ENCODE measurements at regions not wholly inside any gene's neighbourhood (a gene's known extent, or its start where the extent isn't known, plus 50 kb on each side); places are given as distances from the start of the nearest gene placed in this dataset.

- Histone ChIP-seq H3K9me3 (no peaks in the 10 kb centered on the region), H3K27ac (no peak overlapping the region), H3K4me1 (no peaks in the 10 kb centered on the region), H3K27me3 (no peaks in the 10 kb centered on the region), H3K4me3 (replicated peaks in 1 of 3) (no peak overlapping the region), H3K36me3 (no peaks in the 10 kb centered on the region)
- intact Hi-C loops (cut with DNase I) = no loop called here
- TF ChIP-seq CTCF (IDR thresholded peaks at IDR 0.05) = no peak
- no peak for TF ChIP-seq POLR2A (IDR thresholded peaks at IDR 0.05)
- 83 to 87% methylated on average over 4 of the region's 4 CpGs for WGBS, 2 donors
- no peak for DNase-seq
Observed at GRCh38 chr5:88518131-88519016, 249.7 kb upstream of the TMEM161B start.

GRCh38 chr5:88515881-88516819, 247.5 kb upstream of the TMEM161B start:
- Histone ChIP-seq H3K4me3 (replicated peaks in 1 of 3) (no peak overlapping the region), H3K4me1 (no peaks in the 10 kb centered on the region), H3K36me3 (no peaks in the 10 kb centered on the region), H3K27ac (no peak overlapping the region), H3K27me3 (no peaks in the 10 kb centered on the region), H3K9me3 (no peaks in the 10 kb centered on the region)
- TF ChIP-seq POLR2A (IDR thresholded peaks at IDR 0.05) = no peak
- no peak for TF ChIP-seq CTCF (IDR thresholded peaks at IDR 0.05)
- intact Hi-C loops (cut with DNase I) = no loop called here
- 66 to 68% methylated on average over 11 of the region's 11 CpGs for WGBS, 2 donors
- no peak for DNase-seq

GRCh38 chr5:88515068-88515467, 246.4 kb upstream of the TMEM161B start:
- DNase-seq = no peak
- Histone ChIP-seq H3K4me3 (replicated peaks in 1 of 3) (no peak overlapping the region), H3K27me3 (no peaks in the 10 kb centered on the region), H3K4me1 (no peaks in the 10 kb centered on the region), H3K36me3 (no peaks in the 10 kb centered on the region), H3K27ac (no peak overlapping the region), H3K9me3 (no peaks in the 10 kb centered on the region)
- intact Hi-C loops (cut with DNase I) = no loop called here
- TF ChIP-seq CTCF (IDR thresholded peaks at IDR 0.05) = no peak
- TF ChIP-seq POLR2A (IDR thresholded peaks at IDR 0.05) = no peak
- WGBS, 2 donors = 100% methylated on average over 1 of the region's 1 CpG

- no peaks in the 10 kb centered on the region for H3K27me3 ChIP-seq
- H3K27ac ChIP-seq = no peak overlapping the region
- no peaks in the 10 kb centered on the region for H3K36me3 ChIP-seq
- TF ChIP-seq CTCF (IDR thresholded peaks at IDR 0.05) = no peak
- no peak for TF ChIP-seq POLR2A (IDR thresholded peaks at IDR 0.05)
- H3K4me1 ChIP-seq = no peaks in the 10 kb centered on the region
- intact Hi-C loops (cut with DNase I) = no loop called here
- no peaks in the 10 kb centered on the region for H3K9me3 ChIP-seq
- no peak overlapping the region for H3K4me3 ChIP-seq (replicated peaks in 1 of 3)
- WGBS, 2 donors = 62 to 80% methylated on average over 3 of the region's 3 CpGs
- DNase-seq = no peak
Observed at GRCh38 chr5:88509403-88509802, 240.8 kb upstream of the TMEM161B start.

All from thyroid gland (tissue), 4 donors.